Stimulated activated CD4-positive, alpha-beta T cell treated with anti-CD3 and anti-CD28 coated beads, Interleukin-2, amount 100 ng/mL, for 24 hours (primary cell): ENCODE measurements at regions not wholly inside any gene's neighbourhood (a gene's known extent, or its start where the extent isn't known, plus 50 kb on each side); places are given as distances from the start of the nearest gene placed in this dataset.
"Not testable (repeated sequence)": the region's sequence is repeated elsewhere in the genome, so short reads cannot be mapped to it uniquely, and the experiment has no call there.

Experiments used
- DNase-seq, 2 donors: peaks; one replicate each; pipeline ENCODE4 v3.0.0-alpha.2; 2020

DNA sequence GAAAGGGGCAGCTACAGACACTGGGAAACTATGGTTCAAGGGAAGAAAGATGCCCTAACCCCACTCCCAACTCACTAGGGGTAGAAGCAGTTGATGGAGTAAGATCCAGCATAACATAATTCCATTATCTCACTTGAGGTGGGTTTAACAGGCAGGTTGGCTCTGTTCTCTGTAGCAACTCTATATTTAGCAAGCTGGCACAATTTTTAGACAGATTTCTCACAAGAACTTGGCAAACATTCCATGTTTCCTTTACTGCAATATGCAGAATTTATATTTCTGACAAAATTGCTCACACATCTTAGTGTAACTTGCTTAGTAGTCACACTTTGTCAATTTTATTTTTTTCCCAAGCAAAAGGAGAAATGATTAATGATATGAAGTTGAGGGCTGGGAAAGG is 475.4 kb downstream of the RMST start:
- no peak for DNase-seq

DNA sequence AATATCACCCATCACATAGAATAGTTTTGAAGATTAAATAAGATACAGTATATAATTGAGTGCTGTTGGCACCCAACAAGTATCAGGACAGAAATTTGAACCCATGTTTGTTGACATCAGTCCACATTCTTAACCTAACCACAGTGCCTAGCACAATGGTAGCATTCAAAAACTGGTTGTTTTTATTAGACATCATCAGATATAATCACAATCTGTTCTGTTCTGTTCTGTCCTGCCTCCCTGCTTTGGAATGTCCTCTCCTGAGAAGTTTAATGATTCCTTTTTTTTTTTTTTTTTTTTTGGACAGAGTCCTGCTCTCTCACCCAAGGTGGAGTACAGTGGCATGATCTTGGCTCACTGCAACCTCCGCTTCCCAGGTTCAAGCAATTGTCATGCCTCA is 476.6 kb downstream of the RMST start:
- no peak for DNase-seq

DNA sequence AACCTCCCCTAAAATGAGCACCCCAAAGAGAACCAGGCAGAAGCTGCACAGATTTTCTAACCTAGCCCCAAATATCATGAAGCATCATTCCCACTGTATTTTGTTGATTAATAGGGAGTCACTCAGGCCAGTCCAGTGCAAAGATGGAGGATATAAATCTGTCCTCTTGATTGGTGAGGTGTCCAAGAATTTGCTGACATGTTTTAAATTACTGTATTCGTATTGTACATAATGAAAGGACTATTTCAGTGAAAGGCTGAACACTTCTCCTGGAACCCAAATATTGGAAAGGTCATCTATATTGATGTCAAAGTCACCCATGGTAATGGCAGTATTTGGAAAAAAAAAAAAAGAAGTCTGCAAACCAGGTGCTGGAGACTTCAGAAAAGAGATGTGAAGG is 477.5 kb downstream of the RMST start:
- DNase-seq = no peak

DNA sequence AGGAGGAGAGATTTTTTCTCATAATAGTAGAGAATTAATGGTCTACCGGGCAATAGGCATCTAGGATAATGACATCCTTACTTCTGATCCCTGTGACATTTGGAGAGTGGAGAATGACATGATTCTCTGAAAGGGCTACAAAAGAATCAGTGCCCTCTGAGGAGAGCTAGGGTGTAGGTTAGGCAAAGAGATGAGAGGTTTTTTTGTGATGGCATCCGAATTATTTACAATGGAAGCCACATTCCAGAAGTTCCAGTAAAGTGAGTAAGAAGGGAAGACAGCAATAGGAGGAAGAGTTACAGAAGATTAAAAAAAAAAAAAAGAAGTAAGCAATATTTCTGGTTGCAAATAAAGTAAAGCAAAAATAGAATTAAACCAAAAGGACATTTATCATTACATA is 478.0 kb downstream of the RMST start:
- DNase-seq = no peak

DNA sequence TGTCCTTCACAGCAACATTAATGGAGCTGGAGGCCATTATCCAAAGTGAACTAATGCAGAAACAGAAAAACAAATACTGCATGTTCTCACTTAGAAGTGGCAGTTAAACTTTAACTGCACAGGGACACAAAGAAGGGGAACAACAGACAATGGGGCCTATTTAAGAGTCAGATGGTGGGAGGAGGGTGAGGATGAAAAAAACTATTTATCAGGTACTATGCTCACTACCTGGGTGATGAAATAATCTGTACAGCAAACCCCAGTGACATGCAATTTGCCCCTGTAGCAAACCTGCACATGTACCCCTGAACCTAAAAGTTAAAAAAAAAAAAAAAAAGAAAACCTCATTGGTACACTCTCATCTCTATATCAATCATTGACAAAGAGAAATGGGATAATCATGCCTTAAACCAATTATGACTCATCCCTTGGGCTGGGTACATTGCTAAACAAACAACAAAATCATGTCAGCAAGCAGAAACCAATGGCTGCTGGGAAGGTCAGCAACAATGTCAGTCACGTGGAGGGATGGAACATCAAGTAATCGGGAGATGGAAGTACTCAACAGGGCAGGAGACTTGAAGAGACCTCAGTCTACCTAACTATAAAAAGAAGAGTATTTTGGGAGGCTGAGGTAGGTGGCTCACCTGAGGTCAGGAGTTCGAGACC is 479.2 kb downstream of the RMST start:
- DNase-seq = no peak

DNA sequence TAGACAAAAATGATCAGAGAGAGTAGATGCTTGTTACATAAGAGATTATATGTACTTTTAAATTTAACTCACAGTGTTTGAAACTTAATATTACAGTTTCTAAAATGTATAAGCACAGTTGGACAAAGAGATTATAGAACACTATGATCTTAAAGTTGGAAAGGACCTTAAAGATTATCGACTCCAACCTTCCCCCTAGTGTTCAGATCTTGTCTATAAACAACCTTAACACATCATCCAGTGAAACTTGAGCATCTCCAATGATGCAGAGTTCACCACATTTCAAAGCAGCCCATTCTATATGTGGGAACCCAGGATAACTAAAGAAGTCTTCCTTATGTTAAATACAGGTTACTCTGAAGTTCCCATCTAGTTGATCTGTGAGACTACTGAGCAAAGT is 480.8 kb downstream of the RMST start:
- DNase-seq = no peak

DNA sequence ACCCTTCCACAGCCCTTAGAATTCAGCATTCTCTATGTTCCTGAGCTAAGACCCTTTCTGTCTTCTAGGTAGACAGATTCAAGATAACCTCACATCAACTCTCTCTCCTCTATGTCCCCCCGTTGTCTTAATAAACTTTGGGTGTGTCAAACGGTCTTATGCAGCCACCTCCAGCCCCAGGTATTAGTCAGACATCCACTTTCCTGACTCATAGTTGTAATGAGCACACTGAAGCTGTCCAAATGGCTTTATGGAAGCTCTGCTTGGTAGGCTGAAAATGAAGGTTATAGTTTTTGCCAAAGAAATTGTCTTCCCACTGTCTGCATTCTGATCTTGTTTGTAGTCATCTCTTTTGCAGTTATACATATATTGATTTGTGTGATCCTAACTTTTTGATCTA is 482.0 kb downstream of the RMST start:
- DNase-seq = no peak

DNA sequence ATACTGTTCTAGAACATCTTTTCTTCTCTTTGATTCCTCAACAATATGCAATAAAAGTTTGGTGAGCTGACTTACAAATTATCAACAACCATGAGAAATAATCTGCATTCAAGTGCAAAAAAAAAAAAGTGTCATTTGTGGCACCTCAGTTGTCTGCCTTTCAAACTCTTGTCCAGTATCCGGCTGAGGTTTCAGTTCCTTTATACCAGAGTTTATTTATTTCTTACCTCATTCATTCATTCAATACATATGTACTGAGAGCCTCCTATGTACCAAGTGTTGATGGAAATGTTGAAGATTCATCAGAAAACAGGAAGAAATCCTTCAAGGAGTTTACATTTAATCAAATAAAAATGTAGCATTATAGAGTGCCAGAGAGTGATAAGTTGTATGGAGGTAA is 484.1 kb downstream of the RMST start:
- no peak for DNase-seq

DNA sequence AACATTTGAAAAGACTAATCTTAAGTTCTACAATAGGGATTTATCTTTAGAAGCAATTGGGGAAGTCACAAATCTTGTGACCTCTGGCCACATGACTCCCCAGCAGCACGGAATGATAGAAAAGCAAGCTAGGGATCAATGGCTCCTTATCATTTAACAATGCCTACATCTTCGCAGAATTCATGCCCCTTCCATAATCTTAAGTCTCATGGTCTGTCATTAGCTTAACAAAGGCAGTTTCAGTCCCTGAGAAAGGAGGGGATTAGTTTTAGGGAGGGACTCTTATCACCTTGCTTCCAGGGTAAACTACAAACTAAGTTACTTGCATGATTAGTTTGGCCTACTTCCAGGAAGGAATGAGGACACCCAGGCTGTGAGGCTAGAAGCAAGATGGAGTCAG is 486.0 kb downstream of the RMST start:
- DNase-seq = no peak

DNA sequence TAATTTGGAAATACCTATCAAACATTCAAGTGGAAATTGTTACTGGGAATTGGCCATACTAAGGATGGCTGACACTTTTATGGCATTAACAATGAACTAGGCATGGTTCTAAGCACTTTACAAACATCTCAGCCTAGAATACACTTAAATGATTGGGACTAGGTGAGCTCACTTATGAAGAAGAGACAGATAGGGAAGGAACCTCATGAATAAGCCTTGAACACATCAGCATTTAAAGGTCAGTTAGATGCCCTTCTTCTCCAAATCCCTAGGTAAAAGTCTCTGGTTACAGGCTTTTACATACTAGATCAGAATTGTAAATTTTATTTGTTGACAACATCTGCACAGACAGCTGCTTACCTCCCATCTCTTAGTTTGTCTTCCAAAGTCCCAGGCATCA is 488.6 kb downstream of the RMST start:
- DNase-seq = no peak

DNA sequence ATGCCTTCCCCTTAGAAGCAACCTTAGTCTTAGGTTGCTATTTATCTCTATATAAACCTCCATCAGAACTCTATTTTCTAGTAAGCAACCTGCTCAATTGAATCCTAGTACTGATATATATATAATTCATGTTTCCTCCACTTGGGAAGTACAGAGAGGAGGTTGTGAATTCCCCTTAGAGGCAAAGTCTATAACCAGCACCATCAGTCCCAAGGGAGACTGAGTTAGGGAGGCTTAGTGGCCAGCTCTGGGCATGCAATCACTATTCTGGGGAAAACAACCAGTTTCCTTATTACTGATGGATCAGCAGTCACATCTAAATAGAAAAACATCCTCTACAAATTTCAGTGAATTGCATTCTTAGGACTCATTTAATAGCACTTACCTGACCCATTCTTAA is 489.1 kb downstream of the RMST start:
- no peak for DNase-seq

DNA sequence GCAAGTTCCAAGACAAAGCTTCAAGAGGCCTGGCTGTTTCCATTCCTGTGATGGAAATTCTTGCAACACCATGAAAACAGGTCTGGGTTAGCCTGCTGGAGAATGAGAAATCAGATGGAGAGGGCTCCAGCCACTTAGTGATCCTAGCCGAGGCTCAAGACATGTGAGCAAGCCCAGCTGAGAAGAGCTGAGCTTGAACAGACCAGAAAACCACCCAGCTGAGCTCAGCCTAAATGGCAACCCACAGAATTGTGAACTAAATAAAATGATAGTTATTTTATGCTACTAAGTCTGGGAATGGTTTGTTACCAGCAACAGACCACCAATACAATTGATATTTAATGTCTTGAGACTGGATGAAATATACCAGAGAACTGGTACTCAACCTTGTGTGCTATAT is 494.5 kb downstream of the RMST start:
- no peak for DNase-seq

DNA sequence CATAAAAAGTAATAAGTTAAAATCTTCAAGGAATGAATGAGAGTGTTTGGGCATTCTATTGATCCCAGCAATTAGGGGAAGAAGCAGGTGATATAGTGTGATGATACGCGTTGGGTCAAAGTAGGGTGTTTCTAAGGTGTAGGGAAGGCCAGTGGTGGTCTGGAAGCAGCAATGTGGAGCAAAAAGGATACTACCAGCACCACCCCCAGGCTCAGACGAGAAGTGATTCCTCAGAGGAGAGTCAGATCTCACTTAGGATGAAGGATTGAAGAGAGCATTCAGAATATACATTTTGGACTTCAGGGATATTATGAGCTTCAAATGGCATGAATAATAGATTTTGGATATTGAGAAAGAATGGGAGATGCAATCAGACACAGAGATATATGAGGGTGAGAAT is 497.6 kb downstream of the RMST start:
- no peak for DNase-seq

DNA sequence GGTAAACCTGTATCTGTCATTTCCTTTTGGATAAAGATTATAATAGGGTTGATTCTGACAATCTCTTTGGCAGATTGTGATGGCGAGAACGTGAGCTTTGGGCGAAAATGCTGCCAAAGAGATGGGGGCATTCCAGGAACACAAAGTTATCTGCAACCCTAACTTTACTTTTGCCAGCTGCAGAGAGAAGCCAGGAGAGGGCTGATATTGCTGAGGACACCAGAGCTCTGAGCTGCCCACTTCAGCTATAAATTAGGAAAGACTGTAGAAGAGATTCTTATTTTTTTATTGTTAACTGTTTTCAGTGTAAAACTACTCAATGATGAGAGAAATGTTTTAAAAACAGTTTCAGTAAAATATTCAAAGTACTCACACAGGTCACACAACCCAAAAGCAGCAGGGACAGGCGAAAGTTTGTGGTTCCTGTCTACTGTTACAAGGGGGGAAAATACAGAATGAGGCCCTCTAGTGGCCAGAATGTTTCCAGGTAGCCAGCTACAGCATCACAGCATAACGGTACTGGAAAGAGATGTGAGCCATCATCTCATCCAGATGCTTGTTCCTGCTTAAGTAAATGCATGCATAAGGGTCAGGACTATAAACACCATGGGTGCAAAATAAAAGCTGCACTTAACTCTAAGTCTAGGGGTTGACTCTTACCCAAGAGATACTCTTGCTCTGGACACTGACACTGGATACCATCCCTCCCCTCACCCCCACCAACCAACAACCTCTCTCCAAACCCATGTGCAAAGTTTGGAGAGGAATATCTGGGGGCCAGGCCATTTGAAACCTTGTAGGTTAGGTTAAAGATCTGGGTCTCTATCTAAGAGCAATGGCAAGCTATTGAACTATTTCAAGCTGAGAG is 498.4 kb downstream of the RMST start:
- peak; percentile 9 to 17 for DNase-seq

DNA sequence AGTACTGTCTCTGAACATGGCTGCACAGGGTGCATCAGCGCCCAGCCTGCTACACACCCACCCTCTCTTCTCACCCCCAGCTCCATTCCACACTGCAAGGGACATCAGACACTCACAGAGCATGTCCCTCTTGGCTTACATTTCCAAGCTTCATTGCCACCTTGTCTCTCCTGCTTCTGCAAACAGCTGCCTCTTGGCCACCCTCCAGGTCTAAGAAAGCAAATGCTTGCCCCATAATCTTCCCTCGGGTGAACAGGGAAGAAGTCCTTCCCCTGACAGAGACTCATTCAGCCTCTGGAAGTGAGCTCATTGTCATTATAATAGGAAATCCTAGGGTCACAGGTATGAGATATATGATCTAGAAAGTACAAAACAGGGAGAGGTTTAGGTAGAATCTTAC is 505.2 kb downstream of the RMST start:
- no peak for DNase-seq

DNA sequence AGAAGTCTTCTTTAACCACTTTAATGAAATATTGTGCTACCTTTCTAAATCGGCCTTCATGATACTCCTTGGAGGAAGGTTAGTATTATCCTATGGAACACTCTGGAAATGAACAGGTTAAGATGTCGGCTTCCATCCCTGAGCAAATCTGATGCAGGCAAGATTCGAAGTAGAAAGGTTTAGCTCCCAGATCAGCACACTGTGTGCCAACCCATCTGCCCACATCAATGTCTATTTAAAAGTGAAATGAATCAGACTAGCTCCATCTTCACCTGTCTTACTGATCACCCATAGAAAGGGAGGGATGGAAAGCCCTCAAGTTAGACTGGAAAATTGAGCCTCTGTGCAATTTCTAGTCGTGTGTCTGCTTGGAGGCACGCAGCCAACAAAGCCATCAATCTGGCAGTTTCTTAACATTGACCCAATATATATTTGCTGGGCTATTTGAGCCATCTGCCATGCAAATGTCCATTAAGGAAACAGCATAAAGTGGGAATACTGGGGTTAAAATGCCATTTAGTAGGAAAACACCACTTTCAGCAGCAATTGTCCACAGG is 506.1 kb downstream of the RMST start:
- DNase-seq = no peak

DNA sequence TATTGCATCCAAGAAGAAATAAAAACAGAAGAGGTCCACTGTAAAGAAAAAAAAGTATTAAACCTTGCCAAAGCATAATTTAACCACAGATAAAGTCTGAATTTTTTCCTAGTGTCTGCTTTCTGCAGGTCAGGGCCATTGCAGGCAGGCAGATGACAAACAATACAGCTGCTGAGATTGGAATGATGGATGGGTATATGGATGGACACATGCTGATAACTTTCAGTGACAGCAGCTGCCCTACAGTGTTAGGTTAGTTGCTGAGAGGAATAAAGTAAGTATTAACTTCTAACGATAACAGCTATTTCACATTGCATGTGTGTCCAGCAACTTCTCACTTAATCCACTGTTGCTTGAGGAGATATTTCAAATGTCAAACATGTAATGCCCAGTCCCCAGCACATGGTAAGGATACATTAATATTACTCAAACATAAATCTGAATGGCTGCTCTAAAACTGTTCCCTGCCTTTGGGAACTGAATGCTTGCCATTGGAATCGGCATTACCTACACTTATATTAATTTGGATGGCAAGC is 515.3 kb downstream of the RMST start:
- no peak for DNase-seq

DNA sequence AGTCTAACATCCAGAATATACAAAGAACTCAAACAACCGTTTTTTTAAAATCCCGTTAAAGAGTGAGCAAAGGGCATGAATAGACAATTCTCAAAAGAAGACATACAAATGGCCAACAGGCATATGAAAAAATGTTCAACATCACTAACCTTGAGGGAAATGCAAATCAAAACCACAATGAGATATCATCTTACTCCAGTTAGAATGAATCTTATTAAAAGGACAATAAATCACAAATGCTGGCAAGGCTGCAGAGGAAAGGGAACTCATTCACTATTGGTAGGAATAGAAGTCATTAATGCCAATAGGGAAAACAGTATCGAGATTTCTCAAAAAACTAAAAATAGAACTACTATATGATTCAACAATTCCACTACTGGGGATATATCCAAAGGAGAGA is 520.1 kb downstream of the RMST start:
- no peak for DNase-seq

DNA sequence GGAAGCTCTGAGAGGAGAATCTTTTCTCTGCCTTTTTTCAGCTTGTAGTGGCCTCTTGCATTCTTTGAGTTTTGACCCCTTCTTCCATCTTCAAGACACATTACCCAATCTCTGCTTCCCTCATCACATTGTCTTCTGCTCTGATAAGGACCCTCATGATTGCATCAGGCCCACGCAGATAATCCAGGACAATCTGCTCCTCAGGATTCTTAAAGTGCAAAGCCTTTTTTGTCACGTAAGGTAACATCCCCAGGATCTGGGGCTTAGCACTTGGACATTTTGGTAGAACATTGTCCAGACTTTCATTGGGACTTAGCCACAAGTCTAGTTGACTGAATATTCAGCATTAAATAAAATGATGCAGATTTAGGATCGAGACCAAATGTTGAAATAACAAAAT is 521.2 kb downstream of the RMST start:
- DNase-seq = no peak

DNA sequence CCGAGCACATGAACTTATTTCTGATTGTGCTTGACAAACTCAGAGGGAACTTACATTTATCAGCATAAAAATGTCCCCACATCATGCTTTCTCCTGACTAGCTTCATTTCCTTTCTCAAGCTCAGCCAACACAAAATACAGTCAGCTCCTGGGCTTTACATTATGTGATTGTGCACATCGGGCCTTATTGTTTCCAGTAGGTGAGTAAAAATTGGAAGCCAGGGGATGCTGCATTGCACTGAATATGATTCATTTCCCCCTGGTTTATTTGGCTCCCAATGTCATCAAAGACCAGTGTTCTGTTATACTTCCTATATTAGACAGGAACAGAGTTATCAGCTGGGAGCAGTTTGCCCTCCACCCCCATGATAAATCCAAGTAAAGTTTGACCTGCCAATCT is 521.8 kb downstream of the RMST start:
- no peak for DNase-seq

DNA sequence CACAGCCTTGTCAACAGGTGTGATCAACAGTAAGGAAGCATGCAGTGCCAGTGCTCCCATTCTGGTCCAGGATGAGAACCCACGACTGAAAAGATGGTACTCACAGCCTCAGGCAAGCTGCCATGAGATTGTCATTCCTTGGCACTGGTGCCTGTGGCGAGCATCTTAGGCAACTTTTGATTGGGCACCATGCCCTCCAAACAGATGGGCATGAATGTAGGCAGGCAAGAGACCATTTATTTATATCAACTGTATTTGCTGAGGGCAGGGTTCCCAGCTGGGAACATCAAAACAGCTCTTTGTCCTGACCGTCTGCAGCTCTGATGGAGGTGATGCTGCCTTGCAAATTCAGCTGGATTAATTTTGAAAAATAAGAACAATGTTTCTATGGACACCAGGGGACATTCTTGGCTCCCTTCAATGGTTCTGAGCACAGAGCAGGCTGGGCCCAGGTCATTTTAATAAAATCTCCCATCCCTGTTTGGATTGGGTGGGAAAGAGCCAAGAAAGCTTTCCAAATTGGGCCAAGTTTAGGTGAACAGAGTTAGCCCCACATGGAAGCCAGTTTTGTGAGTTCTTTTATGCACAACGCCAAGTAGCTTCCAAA is 522.5 kb downstream of the RMST start:
- DNase-seq = no peak

DNA sequence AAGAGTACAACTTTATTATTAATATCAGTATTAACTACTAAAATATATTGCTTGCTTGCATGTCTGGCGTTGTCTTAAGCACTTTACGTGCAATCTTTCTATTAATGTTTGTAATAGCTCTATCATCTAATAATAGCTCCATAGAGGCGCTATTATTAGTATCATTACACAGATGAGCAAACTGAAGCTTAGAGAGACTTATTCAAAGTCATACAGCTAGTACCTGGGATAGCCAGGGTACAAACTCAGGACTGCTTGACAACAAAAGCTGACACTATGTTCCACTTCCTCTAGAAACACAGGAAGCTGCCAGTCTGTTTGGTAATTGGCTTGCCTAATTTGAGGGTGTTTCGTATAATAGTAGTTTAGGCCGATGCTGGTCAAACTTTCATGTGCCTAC is 523.2 kb downstream of the RMST start:
- DNase-seq = no peak

DNA sequence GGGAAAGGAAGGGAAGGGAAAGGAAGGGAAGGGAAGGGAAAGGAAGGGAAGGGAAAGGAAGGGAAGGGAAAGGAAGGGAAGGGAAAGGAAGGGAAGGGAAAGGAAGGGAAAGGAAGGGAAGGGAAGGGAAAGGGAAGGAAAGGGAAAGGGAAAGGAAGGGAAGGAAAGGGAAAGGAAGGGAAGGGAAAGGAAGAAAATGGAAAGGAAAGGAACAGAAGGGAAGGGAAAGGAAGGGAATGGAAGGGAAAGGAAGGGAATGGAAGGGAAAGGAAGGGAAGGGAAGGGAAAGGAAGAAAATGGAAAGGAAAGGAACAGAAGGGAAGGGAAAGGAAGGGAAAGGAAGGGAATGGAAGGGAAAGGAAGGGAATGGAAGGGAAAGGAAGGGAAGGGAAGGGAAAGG is 526.0 kb downstream of the RMST start:
- DNase-seq = not testable (repeated sequence)
